Brain pericyte (primary cell): ENCODE measurements at regions not wholly inside any gene's neighbourhood (a gene's known extent, or its start where the extent isn't known, plus 50 kb on each side); places are given as distances from the start of the nearest gene placed in this dataset.

ENCODE experiments used
- DNase-seq: peaks from one replicate; pipeline ENCODE4 v3.0.0-alpha.2; 2012; ENCODE audit warnings: low read depth, low spot score

DNA sequence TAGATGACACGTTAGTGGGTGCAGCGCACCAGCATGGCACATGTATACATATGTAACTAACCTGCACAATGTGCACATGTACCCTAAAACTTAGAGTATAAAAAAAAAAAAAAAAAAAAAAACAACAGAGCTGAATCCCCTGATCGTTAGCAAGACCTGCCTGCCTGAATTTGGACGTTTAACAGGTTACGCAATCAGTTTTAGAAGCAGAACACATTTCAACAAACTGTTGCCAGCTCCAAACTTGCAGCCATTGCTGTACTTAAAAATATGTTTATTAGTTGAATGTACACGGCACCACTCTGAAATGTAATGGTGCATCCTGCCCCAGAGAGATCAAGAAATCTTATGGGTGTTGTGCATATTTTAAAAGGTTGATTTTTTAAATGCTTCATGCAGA, 680.0 kb downstream of the TLE4 start:
- DNase-seq, result no peak

DNA sequence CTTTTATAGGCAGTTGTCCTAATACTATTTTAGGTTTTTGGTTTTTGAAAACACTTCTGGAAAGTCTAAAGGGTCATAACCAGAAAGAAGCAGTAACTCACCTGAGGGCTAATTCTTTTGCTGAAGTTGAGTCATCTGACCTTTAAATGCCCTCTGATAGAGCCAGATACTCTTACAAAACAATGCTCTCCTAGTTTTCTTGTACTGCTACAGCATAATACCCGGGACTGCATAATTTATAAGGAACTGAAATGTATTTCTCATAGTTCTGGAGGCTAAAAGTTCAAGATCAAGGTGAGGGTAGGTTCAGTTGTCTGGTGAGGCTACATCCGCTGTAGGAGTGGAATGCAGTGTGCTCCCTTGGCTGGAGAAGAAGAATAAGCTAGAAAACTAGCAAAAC, 670.3 kb downstream of the TLE4 start:
- DNase-seq, result no peak

DNA sequence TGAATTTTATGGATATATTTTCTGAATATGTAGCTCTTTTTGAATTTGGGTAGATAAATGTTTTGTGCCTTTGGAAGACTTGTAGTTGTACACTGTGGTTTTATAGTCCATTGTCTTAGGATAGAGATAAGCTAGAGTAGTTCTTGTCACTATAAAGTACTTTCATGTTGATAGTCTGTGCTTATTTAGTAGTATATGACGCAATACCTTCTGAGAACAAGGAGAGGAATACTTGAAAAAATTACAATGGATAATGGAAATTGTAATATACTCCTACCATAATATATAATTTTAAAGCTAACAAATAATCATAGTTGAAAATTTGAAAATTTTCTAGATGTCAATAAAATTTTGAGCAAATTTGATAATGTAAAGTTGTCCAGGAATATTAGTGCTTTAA, 664.0 kb downstream of the TLE4 start:
- no peak for DNase-seq

DNA sequence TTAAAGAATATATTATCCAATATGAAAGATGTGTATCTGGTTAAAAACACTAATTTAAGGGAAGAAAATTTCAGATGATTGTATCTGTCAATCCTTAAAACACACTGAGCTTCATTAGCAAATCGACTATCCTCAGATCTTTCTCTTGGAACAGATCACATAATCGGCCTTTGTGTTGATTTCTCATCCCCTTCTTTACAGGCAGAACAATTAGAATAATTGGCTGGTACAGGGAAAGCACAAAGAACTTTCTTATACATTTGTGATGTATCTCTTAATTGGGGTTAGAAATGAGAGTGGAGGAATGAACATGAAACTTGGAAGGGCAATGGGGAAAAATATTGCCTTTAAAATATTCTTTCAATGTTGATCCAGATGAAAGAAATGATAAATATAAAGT, 662.1 kb downstream of the TLE4 start:
- no peak for DNase-seq

DNA sequence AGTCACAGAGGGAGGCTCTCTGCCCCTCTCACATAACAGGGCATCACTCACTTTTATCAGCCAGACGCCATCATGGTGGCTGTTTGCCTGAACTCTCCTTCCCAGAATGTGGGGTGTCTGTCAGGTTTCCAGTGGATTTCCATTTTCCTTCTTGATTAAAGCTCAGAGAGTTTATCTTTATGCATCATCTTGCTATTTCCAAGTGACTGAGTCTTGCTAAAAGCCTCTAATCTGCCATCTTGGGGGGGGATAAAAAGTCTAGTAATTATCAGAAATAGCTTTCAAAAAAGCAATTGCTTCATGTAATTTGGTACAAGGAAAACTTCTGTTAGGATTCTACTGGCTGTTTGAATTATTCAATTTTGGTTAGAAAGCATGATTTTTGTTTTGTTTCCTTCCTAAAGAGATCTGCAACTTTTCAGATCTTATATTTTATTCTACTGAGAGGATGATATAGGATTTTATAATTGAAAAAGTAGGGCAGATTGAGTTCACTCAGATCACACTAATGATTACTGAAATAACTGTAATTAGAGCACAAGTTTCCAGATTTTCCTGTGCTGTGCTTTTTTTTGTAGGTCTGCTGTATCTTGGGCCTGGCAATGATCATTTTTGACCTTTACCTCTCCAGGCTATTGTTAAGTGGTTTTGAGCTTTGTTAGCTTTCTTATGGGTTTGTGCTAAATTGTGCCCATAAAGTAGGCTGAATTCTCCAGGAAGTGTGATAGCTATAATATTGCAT, 661.5 kb downstream of the TLE4 start:
- no peak for DNase-seq

DNA sequence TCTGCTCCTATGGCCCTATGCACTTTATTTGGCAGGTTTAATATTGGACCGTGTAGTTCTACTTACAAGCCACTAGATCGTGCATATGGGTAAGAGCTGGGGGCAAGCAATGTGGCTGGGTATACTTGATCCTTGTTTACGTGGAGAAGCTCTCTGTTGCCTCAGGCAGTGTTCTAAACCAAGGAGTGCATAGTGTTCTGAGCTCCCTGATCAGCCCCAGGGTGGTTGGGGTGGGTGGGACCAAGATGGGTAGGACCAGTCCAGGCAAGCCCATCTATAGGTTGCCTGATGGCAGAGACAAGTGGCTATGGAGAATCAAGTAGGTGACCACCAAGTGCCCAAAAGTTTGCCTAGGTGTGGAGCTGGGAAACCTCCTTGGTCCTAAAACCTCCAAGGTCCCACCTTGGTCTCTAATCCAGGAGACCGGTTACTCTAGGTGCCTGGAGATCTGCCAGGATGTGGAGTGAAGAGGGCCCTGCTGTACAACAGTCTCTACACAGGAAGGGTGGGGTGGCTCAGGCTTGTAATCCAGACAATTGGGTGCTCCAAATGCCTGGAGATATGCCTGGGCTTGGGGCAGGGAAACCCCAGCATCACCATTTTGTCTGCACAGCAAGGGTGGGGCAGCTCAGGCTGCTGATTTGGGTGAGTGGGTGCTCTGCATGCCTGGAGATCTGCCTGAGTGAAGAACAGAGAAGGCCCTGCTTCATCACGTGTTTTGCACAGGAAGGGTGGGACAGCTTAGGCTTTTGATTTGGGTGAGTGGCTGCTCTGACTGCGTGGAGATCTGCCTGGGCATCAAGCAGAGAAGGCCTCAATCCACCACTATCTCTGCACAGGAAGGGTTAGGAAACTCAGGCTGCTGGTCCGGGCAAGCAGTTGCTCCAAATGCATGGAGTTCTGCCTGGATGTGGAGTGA, 659.8 kb downstream of the TLE4 start:
- no peak for DNase-seq

DNA sequence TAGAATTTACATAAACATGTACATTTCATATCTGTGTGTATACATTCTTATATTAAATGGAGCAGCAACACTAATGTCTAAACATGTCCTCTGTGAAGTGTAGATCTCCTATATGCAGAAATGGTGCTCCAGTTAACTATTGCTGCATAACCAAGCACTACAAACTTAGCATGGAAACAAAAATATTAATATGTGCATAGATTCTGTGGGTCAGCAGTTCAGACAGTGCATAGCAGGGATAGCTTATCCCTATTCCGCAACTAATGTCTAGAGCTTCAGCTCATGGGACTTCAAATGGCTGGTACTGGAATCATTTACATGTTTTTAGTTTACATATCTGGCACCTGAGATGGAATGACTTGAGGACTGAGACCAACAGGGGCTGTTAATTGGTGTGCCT, 652.1 kb downstream of the TLE4 start:
- no peak for DNase-seq

DNA sequence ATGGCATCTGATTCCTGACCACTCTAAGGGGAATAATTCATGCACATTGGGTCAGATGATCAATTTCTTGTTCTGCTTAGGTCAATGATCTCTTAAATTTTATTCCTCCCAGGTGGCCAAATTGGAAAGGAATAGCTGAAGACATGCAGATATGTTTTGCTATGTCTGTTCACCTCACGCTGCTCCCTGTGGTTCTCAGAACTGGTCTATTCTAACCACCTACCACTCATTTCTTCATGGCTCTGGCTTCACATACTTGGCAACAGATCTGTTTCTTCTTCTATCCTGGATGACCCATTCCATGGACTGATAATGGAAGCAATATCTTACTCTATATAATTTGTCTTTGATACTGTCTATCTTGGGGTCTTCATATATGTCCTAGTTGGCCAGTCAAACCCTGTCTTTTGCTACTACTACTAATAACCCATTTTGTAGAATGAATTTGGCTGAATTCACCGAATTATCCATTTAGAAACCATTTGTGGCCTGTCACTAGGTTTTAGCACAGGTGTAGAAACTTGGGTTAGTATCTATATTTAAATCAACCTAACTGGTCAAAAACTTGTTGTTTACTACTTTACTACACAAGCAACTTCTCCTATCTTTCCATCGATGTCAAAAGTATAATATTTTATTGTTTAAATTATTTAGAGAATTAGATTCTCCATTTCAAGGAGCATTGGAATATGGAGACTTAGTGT, 650.9 kb downstream of the TLE4 start:
- DNase-seq, result no peak

DNA sequence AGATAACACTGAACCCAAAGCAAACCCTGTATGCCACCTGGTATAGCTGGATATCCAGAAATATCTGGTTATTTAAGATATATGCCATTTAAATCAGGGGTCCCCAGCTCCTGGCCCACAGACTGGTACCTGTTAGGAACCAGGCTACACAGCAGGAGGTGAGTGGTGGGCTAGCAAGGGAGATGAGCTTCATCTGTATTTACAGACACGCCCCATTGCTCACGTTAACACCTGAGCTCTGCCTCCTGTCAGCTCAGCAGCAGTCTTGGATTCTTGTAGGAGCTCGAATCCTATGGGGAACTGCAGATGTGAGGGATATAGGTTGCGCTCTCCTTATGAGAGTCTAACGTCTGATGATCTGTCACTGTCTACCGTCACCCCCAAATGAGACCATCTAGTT, 646.6 kb downstream of the TLE4 start:
- no peak for DNase-seq

DNA sequence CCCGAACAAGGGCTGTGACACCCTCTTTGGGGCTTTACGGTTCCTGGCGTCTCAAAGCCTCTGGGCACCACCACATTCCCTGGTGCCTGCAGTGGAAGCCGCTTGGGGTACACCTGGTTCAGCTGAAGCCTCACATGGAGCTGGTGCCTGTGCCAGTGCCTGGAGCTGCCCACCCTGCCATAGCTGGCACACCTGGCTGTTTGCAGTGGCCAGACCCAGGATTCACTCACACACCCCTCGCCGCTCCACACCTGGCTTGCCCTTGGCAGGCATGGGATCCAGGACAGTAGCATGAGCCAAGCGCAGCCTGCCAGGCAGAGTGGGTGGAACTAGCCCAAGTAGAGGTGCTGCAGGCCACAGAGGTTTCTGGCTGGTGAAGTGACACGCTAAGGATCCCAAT, 641.8 kb downstream of the TLE4 start:
- no peak for DNase-seq

DNA sequence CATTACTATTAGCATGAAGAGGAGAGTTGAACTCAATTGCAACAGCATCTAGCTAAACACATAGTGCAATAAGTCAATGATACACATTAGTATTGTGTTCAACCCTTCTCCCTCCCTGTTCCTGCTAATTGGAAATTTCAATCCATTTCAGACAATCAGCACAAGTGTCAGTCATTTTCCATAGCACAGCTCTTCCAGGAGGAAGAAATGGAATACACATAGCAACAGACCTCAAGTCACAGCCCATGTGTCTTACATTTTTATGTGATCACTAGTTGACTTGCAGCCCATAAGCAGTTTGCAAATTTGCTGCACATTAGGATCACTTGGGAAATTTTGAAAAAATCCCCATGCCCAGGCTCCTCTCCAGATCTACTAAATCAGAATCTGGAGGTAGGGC, 636.9 kb downstream of the TLE4 start:
- no peak for DNase-seq

DNA sequence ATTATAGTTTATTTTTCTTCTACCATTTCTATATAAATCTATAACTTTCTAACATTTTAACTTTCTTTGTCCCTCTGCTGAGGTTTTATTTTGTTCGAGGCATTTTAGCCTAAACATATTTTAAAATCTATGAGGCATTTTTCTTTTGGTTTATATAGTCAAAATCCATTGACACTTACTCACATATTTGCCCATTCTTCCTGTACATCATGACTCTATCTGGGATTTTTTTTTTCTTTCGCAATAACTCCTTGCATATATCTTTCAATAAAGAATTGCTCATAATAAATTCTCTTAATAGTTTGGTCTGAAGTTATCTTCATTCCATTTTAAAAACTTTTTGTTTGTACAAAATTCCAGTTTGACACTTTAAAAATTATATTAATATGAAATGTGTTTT, 632.3 kb downstream of the TLE4 start:
- DNase-seq, result no peak

DNA sequence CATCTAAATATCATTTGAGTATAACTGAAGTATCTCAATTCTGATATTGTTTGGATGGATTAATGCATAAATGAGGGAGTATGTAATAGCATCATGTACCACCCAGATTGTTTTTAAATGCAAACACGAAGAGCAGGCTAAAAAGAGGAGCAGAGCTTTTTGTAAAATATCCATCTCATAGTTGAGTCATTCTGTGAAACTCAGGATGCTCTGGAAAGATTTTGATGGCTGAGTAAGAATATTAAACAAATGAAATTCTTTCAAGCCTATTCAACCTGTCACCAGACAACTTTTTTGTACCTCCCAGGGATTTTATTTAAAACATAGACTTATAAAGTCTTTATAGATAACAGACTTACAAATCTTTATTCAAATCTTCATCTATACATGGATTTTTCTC, 625.9 kb downstream of the TLE4 start:
- DNase-seq, result no peak

DNA sequence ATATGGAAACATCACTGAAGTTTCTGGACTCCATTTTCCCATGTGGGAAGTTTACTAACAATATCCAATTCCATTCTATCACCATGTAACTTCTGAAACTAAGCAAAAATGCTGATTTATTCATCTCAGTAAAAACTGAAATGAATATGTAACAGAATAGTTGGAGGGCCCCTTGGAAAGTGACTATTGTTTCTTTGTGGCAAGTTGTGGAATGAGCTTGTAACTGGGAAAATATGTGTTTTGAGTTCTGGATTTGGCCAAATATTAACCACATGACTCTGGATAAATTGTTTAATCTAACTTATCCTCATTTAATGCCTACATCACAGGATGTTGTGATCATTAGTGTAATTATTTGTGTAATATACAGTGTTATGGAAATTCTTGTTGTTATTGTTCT, 619.3 kb downstream of the TLE4 start:
- DNase-seq, result no peak

DNA sequence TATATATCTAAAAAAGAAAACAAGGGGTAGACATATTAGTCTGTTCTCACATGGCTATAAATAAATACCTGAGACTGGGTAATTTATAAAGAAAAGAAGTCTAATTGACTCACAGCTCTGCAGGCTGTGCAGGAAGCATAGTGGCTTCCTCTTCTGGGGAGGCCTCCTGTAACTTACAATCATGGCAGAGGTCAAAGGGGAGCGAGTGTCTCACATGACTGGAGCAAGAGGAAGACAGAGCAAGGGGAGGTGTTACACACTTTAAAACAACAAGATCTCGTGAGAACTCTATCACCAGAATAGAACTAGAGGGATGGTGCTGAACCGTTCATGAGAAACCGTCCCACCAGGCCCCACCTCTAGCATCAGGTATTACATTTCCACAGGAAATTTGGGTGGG, 616.8 kb downstream of the TLE4 start:
- no peak for DNase-seq

DNA sequence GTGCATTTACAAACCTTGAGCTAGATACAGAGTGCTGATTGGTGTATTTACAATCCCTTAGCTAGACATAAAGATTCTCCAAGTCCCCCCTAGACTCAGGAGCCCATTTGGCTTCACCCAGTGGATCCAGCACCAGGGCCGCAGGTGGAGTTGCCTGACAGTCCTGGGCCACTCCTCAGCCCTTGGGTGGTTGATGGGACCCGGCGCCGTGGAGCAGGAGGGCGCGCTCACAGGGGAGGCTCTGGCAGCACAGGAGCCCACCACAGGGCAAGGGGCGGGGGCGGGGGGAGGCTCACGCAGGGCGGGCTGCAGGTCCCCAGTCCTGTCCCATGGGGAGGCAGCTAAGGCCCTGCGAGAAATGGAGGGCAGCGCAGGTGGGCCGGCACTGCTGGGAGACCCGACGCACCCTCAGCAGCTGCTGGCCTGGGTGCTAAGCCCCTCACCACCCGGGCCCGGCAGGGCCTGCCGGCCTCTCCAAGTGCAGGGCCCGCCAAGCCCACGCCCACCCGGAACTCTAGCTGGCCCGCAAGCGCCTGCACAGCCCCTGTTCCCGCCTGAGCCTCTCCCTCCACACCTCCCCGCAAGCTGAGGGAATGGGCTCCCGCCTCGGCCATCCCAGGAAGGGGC, 613.5 kb downstream of the TLE4 start:
- no peak for DNase-seq

DNA sequence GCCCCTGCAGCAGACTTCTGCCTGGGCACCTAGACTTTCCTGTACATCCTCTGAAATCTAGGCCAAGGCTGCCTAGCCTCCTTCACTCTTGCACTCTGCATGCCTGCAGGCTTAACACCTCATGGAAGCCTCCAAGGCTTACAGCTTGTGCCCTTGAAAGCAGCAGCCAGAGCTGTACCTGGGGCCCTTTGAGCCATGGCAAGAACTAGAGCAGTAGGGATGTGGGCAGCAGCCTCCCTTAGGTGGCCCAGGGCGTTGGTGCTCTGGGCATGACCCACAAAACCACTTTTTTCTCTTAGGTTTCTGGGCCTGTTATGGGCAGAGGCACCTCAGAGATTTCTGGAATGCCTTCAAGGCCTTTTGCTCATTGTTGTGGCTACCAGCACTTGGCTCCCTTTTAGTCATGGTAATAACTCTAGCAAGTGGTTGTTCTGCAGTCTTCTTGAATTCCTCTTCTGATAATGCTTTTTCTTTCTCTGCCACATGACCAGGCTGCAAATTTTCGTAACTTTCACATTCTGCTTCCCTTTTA, 606.2 kb downstream of the TLE4 start:
- no peak for DNase-seq

DNA sequence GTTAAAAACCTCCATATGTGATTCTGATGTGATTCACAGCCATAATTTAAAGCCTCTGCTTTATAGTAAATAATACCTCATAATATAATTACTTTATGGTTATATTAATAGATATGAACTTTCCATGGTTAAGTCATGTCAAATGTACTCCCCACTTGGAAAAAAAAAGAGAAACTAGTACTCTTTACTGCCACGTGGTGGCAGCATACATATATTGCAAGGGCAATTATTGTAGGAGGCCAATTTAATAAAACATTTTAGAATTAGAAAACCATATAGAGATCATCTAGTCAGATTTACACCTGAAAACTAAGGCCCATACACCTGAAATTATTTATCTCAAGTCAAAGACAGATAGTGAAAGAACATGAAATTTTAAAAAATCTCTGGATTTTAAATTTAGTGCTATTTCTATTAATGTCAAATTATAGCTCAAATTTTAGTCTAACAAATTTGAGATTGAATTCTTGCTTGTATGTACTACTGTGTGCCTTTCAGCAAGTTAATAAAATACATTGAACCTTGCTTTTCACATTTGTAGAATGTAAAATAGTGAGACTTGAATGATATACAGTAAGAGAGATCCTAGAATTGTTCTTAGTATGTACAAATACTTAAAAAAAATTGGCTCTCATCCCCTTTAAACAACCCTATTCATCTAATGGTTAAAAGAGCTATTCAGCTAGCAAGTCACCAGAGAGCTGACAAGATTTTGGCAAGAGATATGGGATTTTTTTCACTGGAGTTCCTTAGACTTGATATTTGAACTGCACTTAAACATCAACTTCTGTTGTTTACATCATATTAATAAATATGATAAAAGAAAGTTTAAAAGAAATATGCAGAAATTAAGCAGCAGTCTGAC, 603.8 kb downstream of the TLE4 start:
- DNase-seq, result no peak

DNA sequence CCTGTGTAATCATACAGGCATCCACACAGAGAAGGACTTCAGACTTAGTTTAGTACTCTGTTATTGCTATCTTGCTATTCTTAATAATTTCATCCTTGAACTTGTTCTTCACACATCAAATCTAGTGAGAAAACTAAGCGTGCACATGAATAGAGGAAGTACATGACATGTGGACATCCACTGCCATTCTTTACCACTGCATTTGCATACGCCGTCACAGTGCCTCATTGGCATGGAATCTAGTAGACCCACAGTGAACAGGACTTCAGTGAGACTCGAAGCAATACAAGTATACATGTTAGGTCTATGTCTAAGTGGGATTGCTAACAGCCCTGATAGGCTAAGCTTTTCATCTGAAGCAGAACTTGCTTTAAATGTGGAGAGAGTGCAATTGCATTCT, 592.1 kb downstream of the TLE4 start:
- DNase-seq, result no peak

DNA sequence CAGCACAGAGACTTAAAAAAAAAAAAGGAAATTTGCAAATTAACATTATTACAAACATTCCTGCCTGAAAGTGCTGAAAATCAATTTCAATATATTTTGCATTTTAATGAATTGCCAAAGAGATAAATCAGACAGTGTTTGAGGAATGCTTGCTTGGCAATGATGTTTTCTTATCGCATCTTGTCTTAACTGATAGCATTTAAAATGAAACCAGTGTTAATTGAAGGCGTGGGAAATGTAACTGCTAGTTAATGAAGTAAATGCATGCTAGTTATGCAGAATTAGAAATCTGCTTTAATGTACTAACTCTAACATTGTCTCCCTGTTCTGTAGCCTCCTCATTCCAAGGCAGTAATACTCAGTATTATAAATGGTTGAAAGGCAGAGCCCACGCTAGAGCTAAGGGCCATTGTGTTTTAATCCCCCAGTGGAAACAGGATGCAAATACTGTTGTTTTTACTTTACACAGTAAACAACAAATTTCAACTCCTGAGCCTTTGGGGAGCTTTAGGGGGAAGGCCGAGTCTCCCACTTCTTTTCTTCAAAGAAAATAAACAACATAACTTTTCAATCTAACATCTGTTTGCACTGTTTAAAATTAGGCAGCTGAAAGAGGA, 586.9 kb downstream of the TLE4 start:
- DNase-seq, result no peak
